Upper lobe of left lung (tissue), 4 donors: ENCODE measurements at regions not wholly inside any gene's neighbourhood (a gene's known extent, or its start where the extent isn't known, plus 50 kb on each side); places are given as distances from the start of the nearest gene placed in this dataset.

Source experiments
- POLR2A ChIP-seq, 4 donors: fragments of 450-650 bp; IDR thresholded peaks; one replicate each; pipeline ENCODE4 v1.5.1; 2016 to 2017; ENCODE audit warnings: antibody characterized with exemption in 4 of 4, mild to moderate bottlenecking in 2 of 4
- POLR2AphosphoS5 ChIP-seq, 2 donors: sonication (generic); formaldehyde crosslinking; IDR thresholded peaks; one replicate each; pipeline ENCODE4 v1.5.1; 2017; ENCODE audit warnings: antibody characterized with exemption in 2 of 2
- TF ChIP-seq, protein P1 (sequence below), 6 experiments: fragments of 450-650 bp in 4 of 6; fragments of 200-600 bp in 2 of 6; sonication (generic) in 2 of 6; IDR thresholded peaks; one replicate each; pipeline ENCODE4 v1.5.1; 2016 to 2019; ENCODE audit warnings: antibody characterized with exemption in 6 of 6

DNA sequence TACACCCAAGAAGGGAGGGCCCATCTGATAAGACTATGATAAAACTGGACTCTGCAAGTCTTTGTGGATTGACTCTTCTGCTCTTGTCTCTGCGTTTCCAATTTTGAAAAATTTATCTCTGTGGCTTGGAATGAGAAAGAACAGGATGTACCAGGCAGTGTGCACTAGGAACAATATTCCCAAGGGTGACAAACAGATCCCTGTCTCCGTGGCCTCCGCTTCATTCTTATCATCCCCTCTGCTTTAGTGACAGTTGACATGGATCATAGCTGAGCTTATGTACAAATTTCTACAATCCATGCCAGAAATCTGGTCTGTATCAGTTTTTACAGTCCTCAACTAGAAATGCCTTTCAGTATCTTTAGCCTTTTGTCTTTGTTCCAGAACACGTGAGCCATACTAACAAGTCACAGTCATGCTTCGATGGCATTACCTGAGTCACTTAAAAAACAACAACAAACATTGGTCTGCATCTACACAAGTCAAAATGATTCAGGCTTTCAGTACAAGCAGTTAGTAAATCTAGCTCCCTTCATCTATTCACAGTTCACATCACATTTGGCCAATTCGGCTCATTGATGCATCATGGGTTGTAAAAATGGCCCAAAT lies 393.6 kb upstream of the CELF2 start:
- TF ChIP-seq POLR2A (IDR thresholded peaks at IDR 0.05) (no peak), POLR2AphosphoS5 (IDR thresholded peaks at IDR 0.05) (no peak)
- TF ChIP-seq, protein P1, sequence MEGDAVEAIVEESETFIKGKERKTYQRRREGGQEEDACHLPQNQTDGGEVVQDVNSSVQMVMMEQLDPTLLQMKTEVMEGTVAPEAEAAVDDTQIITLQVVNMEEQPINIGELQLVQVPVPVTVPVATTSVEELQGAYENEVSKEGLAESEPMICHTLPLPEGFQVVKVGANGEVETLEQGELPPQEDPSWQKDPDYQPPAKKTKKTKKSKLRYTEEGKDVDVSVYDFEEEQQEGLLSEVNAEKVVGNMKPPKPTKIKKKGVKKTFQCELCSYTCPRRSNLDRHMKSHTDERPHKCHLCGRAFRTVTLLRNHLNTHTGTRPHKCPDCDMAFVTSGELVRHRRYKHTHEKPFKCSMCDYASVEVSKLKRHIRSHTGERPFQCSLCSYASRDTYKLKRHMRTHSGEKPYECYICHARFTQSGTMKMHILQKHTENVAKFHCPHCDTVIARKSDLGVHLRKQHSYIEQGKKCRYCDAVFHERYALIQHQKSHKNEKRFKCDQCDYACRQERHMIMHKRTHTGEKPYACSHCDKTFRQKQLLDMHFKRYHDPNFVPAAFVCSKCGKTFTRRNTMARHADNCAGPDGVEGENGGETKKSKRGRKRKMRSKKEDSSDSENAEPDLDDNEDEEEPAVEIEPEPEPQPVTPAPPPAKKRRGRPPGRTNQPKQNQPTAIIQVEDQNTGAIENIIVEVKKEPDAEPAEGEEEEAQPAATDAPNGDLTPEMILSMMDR (IDR thresholded peaks at IDR 0.05) = no peak
